GM21529 (cell line): ENCODE measurements at regions not wholly inside any gene's neighbourhood (a gene's known extent, or its start where the extent isn't known, plus 50 kb on each side); places are given as distances from the start of the nearest gene placed in this dataset.

Experiments used
- ATAC-seq: cut with Tn5 transposase; IDR thresholded peaks from one replicate; pipeline ENCODE4 v1.9.1; 2021; ENCODE audit not compliant: unreplicated experiment

- ATAC-seq = no peak
Observed at GRCh38 chr17:70776441-70776840, 607.1 kb downstream of the KCNJ2 start.

GRCh38 chr17:70780031-70780430 lies 610.7 kb downstream of the KCNJ2 start:
- ATAC-seq = no peak

- no peak for ATAC-seq
Observed at GRCh38 chr17:70786081-70786480, 616.7 kb downstream of the KCNJ2 start.

GRCh38 chr17:70787721-70788300 lies 618.5 kb downstream of the KCNJ2 start:
- no peak for ATAC-seq

- ATAC-seq = no peak
Observed at GRCh38 chr17:70791748-70792443, 622.6 kb downstream of the KCNJ2 start.

GRCh38 chr17:70794738-70795137 lies 625.4 kb downstream of the KCNJ2 start:
- ATAC-seq = no peak

- ATAC-seq = no peak
Observed at GRCh38 chr17:70795620-70796019, 626.3 kb downstream of the KCNJ2 start.

GRCh38 chr17:70796757-70797156 lies 627.4 kb downstream of the KCNJ2 start:
- no peak for ATAC-seq

GRCh38 chr17:70797166-70797565 lies 627.8 kb downstream of the KCNJ2 start:
- ATAC-seq = no peak

GRCh38 chr17:70804161-70804560 lies 634.8 kb downstream of the KCNJ2 start:
- ATAC-seq = no peak

- no peak for ATAC-seq
Observed at GRCh38 chr17:70808596-70808995, 639.3 kb downstream of the KCNJ2 start.

- ATAC-seq = no peak
Observed at GRCh38 chr17:70810609-70811008, 641.3 kb downstream of the KCNJ2 start.

- no peak for ATAC-seq
Observed at GRCh38 chr17:70813355-70813930, 644.1 kb downstream of the KCNJ2 start.

- no peak for ATAC-seq
Observed at GRCh38 chr17:70819183-70819582, 649.9 kb downstream of the KCNJ2 start.

- ATAC-seq = no peak
Observed at GRCh38 chr17:70820276-70820675, 650.9 kb downstream of the KCNJ2 start.

- ATAC-seq = no peak
Observed at GRCh38 chr17:70825321-70826125, 656.2 kb downstream of the KCNJ2 start.

- ATAC-seq = no peak
Observed at GRCh38 chr17:70829876-70830275, 660.5 kb downstream of the KCNJ2 start.

- no peak for ATAC-seq
Observed at GRCh38 chr17:70834039-70834438, 664.7 kb downstream of the KCNJ2 start.

GRCh38 chr17:70848785-70849184 lies 679.5 kb downstream of the KCNJ2 start:
- no peak for ATAC-seq

- ATAC-seq = no peak
Observed at GRCh38 chr17:70855401-70856054, 686.2 kb downstream of the KCNJ2 start.

- no peak for ATAC-seq
Observed at GRCh38 chr17:70857351-70857750, 688.0 kb downstream of the KCNJ2 start.
